ENCODE measurements at regions not wholly inside any gene's neighbourhood (a gene's known extent, or its start where the extent isn't known, plus 50 kb on each side); places are given as distances from the start of the nearest gene placed in this dataset.

DNA sequence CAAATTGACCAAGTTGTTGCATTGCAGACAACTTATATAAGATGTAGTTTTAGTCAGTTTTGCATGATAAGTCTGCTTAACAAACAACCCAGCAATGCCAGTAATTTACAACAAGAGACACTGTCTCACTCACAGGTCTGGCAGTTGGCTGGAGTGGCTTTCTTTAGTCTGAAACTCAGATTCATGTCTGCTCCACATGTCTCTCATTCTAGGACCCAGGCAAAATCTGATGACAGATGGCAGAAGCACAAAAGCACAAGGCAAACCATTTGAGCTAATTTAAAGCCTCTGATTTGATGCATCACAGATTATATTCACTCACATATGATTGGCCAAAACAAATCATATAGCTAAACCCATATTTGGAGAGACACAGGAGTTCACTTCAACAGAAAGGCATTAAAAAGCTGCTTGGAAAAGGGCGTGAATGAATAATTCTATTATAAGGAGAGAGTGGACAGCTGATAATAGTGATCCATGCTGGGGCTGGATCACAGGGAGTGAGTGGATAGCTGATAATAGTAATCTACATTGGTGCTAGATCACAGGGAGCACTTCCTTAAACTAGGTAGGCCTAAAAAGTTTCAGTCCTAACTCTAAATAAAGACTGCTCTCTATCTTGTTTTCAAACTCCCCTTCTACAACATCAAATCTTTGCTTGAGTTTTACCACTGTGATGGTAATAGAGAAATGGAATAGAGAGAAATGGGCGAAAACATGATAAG is 593.2 kb upstream of the ZNF804A start:
- TF ChIP-seq, protein P1, sequence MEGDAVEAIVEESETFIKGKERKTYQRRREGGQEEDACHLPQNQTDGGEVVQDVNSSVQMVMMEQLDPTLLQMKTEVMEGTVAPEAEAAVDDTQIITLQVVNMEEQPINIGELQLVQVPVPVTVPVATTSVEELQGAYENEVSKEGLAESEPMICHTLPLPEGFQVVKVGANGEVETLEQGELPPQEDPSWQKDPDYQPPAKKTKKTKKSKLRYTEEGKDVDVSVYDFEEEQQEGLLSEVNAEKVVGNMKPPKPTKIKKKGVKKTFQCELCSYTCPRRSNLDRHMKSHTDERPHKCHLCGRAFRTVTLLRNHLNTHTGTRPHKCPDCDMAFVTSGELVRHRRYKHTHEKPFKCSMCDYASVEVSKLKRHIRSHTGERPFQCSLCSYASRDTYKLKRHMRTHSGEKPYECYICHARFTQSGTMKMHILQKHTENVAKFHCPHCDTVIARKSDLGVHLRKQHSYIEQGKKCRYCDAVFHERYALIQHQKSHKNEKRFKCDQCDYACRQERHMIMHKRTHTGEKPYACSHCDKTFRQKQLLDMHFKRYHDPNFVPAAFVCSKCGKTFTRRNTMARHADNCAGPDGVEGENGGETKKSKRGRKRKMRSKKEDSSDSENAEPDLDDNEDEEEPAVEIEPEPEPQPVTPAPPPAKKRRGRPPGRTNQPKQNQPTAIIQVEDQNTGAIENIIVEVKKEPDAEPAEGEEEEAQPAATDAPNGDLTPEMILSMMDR (IDR thresholded peaks at IDR 0.05), result no peak
- no peak for TF ChIP-seq POLR2A (IDR thresholded peaks at IDR 0.05)
